Upper lobe of left lung (tissue), 6 donors: ENCODE measurements at regions not wholly inside any gene's neighbourhood (a gene's known extent, or its start where the extent isn't known, plus 50 kb on each side); places are given as distances from the start of the nearest gene placed in this dataset.

ENCODE experiments used
- ATAC-seq, 2 donors: fragments of 200-7000 bp; cut with Tn5 transposase; one replicate each; pipeline ENCODE4 v1.9.1; 2022; ENCODE audit warnings: mild to moderate bottlenecking in 2 of 2, moderate library complexity in 2 of 2; ENCODE audit not compliant: low FRiP score in 2 of 2
- DNase-seq, 2 donors: peaks; one replicate each; pipeline ENCODE4 v3.0.0-alpha.2; 2019 to 2020
- H3K27ac ChIP-seq, 4 donors: fragments of 200-600 bp; sonication (generic); one replicate each; pipeline ENCODE4 v1.5.1; 2016 to 2019
- H3K27me3 ChIP-seq, 4 donors: fragments of 200-600 bp; sonication (generic); one replicate each; pipeline ENCODE4 v1.5.1; 2017 to 2019
- H3K36me3 ChIP-seq, 4 donors: fragments of 200-600 bp; sonication (generic); one replicate each; pipeline ENCODE4 v1.5.1; 2016 to 2019
- H3K4me1 ChIP-seq, 4 donors: fragments of 200-600 bp; sonication (generic); one replicate each; pipeline ENCODE4 v1.5.1; 2018 to 2019
- H3K4me3 ChIP-seq, 4 donors: fragments of 200-600 bp; sonication (generic); one replicate each; pipeline ENCODE4 v1.5.1; 2017 to 2019; ENCODE audit warnings: mild to moderate bottlenecking in 2 of 4, moderate library complexity in 1 of 4
- H3K9me3 ChIP-seq, 4 donors: fragments of 200-600 bp; sonication (generic); one replicate each; pipeline ENCODE4 v1.5.1; 2018 to 2019
- CTCF ChIP-seq, 6 experiments: fragments of 450-650 bp in 4 of 6; fragments of 200-600 bp in 2 of 6; sonication (generic) in 2 of 6; IDR thresholded peaks; one replicate each; pipeline ENCODE4 v1.5.1; 2016 to 2019; ENCODE audit warnings: antibody characterized with exemption in 6 of 6
- EP300 ChIP-seq, 4 donors: sonication (generic); formaldehyde crosslinking; IDR thresholded peaks; one replicate each; pipeline ENCODE4 v1.5.1; 2017; ENCODE audit warnings: antibody characterized with exemption in 4 of 4, control low read depth in 2 of 4
- POLR2A ChIP-seq, 4 donors: fragments of 450-650 bp; IDR thresholded peaks; one replicate each; pipeline ENCODE4 v1.5.1; 2016 to 2017; ENCODE audit warnings: antibody characterized with exemption in 4 of 4, mild to moderate bottlenecking in 2 of 4
- POLR2AphosphoS5 ChIP-seq, 2 donors: sonication (generic); formaldehyde crosslinking; IDR thresholded peaks; one replicate each; pipeline ENCODE4 v1.5.1; 2017; ENCODE audit warnings: antibody characterized with exemption in 2 of 2
- WGBS, 2 donors: methylation state at CpG; one replicate each; pipeline ENCODE4 v1.1.5; 2017 to 2018; 5-methylcytosine and 5-hydroxymethylcytosine counted together
- donor health status: DM: no; HTN: no; CAD: no; lungs with moderate emphysema.
- donor health status: DM: no; HTN: yes; CAD: no; lungs with severe emphysema.

GRCh38 chr2:181139831-181140230, 159.4 kb downstream of the UBE2E3 start:
- Histone ChIP-seq H3K36me3 (no peaks in the 10 kb centered on the region), H3K4me1 (no peaks in the 10 kb centered on the region), H3K27me3 (no peaks in the 10 kb centered on the region), H3K9me3 (no peaks in the 10 kb centered on the region), H3K27ac (no peak overlapping the region), H3K4me3 (no peak overlapping the region)
- no peak for TF ChIP-seq CTCF (IDR thresholded peaks at IDR 0.05)
- TF ChIP-seq EP300 (IDR thresholded peaks at IDR 0.05): no peak
- no peak for TF ChIP-seq POLR2A (IDR thresholded peaks at IDR 0.05)
- TF ChIP-seq POLR2AphosphoS5 (IDR thresholded peaks at IDR 0.05): no peak
- ATAC-seq (no peak), DNase-seq (no peak)
- WGBS, 2 donors: 64 to 71% methylated on average over 2 of the region's 2 CpGs

DNA sequence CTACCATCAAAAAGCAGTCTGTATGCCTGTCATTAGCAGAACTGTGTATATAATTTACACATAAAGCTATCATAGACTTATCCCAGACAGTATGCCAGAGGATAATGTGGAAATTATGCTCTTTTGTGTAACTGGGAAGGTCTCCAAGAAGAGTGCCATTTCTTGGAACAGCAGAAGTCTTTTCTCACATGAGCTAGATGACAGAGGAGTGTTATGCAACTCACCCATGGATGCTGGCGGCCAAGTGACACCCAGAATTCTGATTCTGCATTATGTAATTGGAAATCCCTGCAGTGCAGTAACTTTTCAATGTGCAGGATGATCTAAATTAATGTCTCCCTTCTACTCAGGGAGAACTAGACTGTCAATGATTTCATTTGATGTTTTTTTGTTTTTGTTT, 160.0 kb downstream of the UBE2E3 start:
- Histone ChIP-seq H3K9me3 (no peaks in the 10 kb centered on the region), H3K4me1 (no peaks in the 10 kb centered on the region), H3K36me3 (no peaks in the 10 kb centered on the region), H3K27me3 (no peaks in the 10 kb centered on the region), H3K4me3 (no peak overlapping the region), H3K27ac (no peak overlapping the region)
- peak in 1 of 2 donors; percentile 49 for ATAC-seq
- 33 to 45% methylated on average over 1 of the region's 1 CpG for WGBS, 2 donors
- peak in 1 of 2 donors; percentile 37 for TF ChIP-seq POLR2AphosphoS5 (IDR thresholded peaks at IDR 0.05)
- TF ChIP-seq CTCF (IDR thresholded peaks at IDR 0.05): no peak
- DNase-seq: no peak

- Histone ChIP-seq H3K9me3 (no peaks in the 10 kb centered on the region), H3K27ac (no peak overlapping the region), H3K4me3 (no peak overlapping the region), H3K36me3 (no peaks in the 10 kb centered on the region), H3K4me1 (no peaks in the 10 kb centered on the region), H3K27me3 (no peaks in the 10 kb centered on the region)
- no peak for DNase-seq
- ATAC-seq: no peak
- TF ChIP-seq POLR2A (IDR thresholded peaks at IDR 0.05) (no peak), POLR2AphosphoS5 (IDR thresholded peaks at IDR 0.05) (no peak), CTCF (IDR thresholded peaks at IDR 0.05) (no peak), EP300 (IDR thresholded peaks at IDR 0.05) (no peak)
- 41 to 52% methylated on average over 1 of the region's 1 CpG for WGBS, 2 donors
Observed at GRCh38 chr2:181140928-181141327, 160.5 kb downstream of the UBE2E3 start.

DNA sequence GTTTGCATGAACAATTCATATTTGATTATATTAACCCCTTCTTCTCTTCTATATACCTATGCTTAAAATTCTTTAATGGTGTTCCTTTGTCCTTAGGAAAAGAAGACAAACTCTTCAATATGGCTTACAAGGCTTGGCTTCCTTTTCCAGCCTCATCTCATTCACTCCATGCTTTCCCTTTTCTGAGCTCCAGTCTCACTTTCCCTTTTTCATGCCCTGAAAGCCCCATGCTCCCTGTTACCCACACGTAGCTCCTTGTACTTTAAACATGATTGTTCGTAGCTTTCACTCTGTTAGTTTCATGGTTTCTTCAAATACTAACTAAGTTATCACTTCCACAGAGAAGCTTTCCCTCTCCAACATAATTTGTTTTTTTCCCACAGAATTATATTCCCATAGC, 161.3 kb downstream of the UBE2E3 start:
- no peaks in the 10 kb centered on the region for H3K9me3 ChIP-seq
- H3K27me3 ChIP-seq: no peaks in the 10 kb centered on the region
- H3K4me3 ChIP-seq: no peak overlapping the region
- 75 to 80% methylated on average over 2 of the region's 2 CpGs for WGBS, 2 donors
- no peak for ATAC-seq
- H3K36me3 ChIP-seq: no peaks in the 10 kb centered on the region
- peak overlapping the region in 1 of 4 donors; percentile 19 for H3K27ac ChIP-seq
- no peak for DNase-seq
- TF ChIP-seq EP300 (IDR thresholded peaks at IDR 0.05) (no peak), CTCF (IDR thresholded peaks at IDR 0.05) (no peak), POLR2AphosphoS5 (IDR thresholded peaks at IDR 0.05) (no peak), POLR2A (IDR thresholded peaks at IDR 0.05) (no peak)
- H3K4me1 ChIP-seq: no peaks in the 10 kb centered on the region

- 73 to 74% methylated on average over 4 of the region's 4 CpGs for WGBS, 2 donors
- DNase-seq: no peak
- Histone ChIP-seq H3K4me1 (no peaks in the 10 kb centered on the region), H3K36me3 (no peaks in the 10 kb centered on the region), H3K9me3 (no peaks in the 10 kb centered on the region), H3K27me3 (no peaks in the 10 kb centered on the region), H3K27ac (peak overlapping the region in 1 of 4 donors; percentile 41), H3K4me3 (no peak overlapping the region)
- no peak for TF ChIP-seq EP300 (IDR thresholded peaks at IDR 0.05)
- no peak for ATAC-seq
Observed at GRCh38 chr2:181142514-181142913, 162.1 kb downstream of the UBE2E3 start.
